H1 (cell line): ENCODE measurements at regions not wholly inside any gene's neighbourhood (a gene's known extent, or its start where the extent isn't known, plus 50 kb on each side); places are given as distances from the start of the nearest gene placed in this dataset.

Experiments
- EGR1 ChIP-seq: IDR thresholded peaks from 2 replicates; pipeline ENCODE4 v1.6.1; 2011; ENCODE audit warnings: low read depth, low read length, borderline replicate concordance
- GTF2F1 ChIP-seq: IDR thresholded peaks from 2 replicates; pipeline ENCODE4 v1.6.1; 2012; ENCODE audit warnings: low read depth, low read length, improper control_type of control experiment, borderline replicate concordance
- POLR2A ChIP-seq, 2 experiments: IDR thresholded peaks; 1 replicate in 1 of 2; 2 replicates in 1 of 2; pipeline ENCODE4 v1.6.1; 2011; ENCODE audit warnings: low read depth in 2 of 2, low read length in 2 of 2, mild to moderate bottlenecking in 2 of 2; ENCODE audit errors: control extremely low read depth in 1 of 2
- RAD21 ChIP-seq, 2 experiments: IDR thresholded peaks in 1 of 2; conservative IDR thresholded peaks in 1 of 2; 2 replicates each; pipeline ENCODE4 v1.6.1; 2011; ENCODE audit warnings: low read depth in 2 of 2, low read length in 2 of 2, improper control_type of control experiment in 1 of 2, inconsistent platforms in 1 of 2, mild to moderate bottlenecking in 1 of 2, moderate library complexity in 1 of 2
- TAF7 ChIP-seq: optimal IDR thresholded peaks from 2 replicates; pipeline ENCODE3; 2011; ENCODE audit warnings: low read depth, mild to moderate bottlenecking, inconsistent platforms, low read length, moderate library complexity, borderline replicate concordance
- TF ChIP-seq, protein P1 (sequence below): IDR thresholded peaks from 2 replicates; pipeline ENCODE4 v1.6.1; 2012; ENCODE audit warnings: inconsistent platforms
- TF ChIP-seq, protein P2 (sequence below): IDR thresholded peaks from 2 replicates; pipeline ENCODE4 v1.6.1; 2012; ENCODE audit warnings: inconsistent platforms

DNA sequence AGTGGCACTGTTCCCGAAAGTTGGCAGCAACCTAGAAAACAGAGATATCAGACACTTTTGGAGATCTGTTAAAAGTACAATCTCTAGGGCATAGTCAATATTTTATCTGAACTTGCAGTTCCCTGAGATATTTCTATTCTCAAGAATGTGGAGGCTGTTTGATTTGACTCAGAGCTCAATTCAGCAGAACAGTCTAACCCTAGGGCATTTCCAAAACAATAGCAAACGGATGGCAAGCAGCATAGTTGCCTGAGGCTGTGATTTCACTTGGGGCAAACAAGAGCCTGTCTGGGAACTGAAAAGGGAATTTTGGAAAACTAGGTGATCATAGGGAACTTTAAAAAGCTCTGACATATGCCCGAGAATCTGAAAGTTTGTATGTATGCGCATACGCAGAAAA lies 772.8 kb upstream of the LRRTM1 start (continued):
- TF ChIP-seq TAF7 (no peak), RAD21 (IDR thresholded peaks at IDR 0.05 in 1 of 2, conservative IDR thresholded peaks at IDR 0.05 in 1 of 2; ENCODE audit: low read depth in 2 of 2, low read length in 2 of 2) (no peak), GTF2F1 (no peak), POLR2A (IDR thresholded peaks at IDR 0.05; ENCODE audit: control extremely low read depth in 1 of 2, low read depth in 2 of 2, low read length in 2 of 2) (no peak), EGR1 (no peak)
- TF ChIP-seq, protein P1, sequence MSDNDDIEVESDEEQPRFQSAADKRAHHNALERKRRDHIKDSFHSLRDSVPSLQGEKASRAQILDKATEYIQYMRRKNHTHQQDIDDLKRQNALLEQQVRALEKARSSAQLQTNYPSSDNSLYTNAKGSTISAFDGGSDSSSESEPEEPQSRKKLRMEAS, result no peak
- TF ChIP-seq, protein P2, sequence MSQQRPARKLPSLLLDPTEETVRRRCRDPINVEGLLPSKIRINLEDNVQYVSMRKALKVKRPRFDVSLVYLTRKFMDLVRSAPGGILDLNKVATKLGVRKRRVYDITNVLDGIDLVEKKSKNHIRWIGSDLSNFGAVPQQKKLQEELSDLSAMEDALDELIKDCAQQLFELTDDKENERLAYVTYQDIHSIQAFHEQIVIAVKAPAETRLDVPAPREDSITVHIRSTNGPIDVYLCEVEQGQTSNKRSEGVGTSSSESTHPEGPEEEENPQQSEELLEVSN, result no peak
